CD4-positive, alpha-beta T cell treated with Interleukin-6 for 4 hours (primary cell): ENCODE measurements at regions not wholly inside any gene's neighbourhood (a gene's known extent, or its start where the extent isn't known, plus 50 kb on each side); places are given as distances from the start of the nearest gene placed in this dataset.
"Not testable (repeated sequence)": the region's sequence is repeated elsewhere in the genome, so short reads cannot be mapped to it uniquely, and the experiment has no call there.

ENCODE experiments used
- DNase-seq: peaks from one replicate; pipeline ENCODE4 v3.0.0-alpha.2; 2020; ENCODE audit warnings: mixed read lengths

GRCh38 chr10:90288391-90288933, 569.4 kb downstream of the HTR7 start:
- no peak for DNase-seq

GRCh38 chr10:90289037-90289436, 568.8 kb downstream of the HTR7 start:
- no peak for DNase-seq

- no peak for DNase-seq
Observed at GRCh38 chr10:90293616-90294015, 564.2 kb downstream of the HTR7 start.

- DNase-seq, result not testable (repeated sequence)
Observed at GRCh38 chr10:90294821-90295540, 562.9 kb downstream of the HTR7 start.

GRCh38 chr10:90302031-90302430, 555.8 kb downstream of the HTR7 start:
- not testable (repeated sequence) for DNase-seq

- no peak for DNase-seq
Observed at GRCh38 chr10:90302758-90303481, 554.9 kb downstream of the HTR7 start.

GRCh38 chr10:90304533-90304932, 553.3 kb downstream of the HTR7 start:
- DNase-seq, result no peak

GRCh38 chr10:90306187-90306586, 551.7 kb downstream of the HTR7 start:
- no peak for DNase-seq

GRCh38 chr10:90308223-90308622, 549.6 kb downstream of the HTR7 start:
- DNase-seq, result no peak

- no peak for DNase-seq
Observed at GRCh38 chr10:90313576-90314325, 544.1 kb downstream of the HTR7 start.

GRCh38 chr10:90314718-90315117, 543.1 kb downstream of the HTR7 start:
- no peak for DNase-seq

GRCh38 chr10:90317172-90317571, 540.7 kb downstream of the HTR7 start:
- DNase-seq, result no peak

GRCh38 chr10:90318659-90319058, 539.2 kb downstream of the HTR7 start:
- no peak for DNase-seq

- no peak for DNase-seq
Observed at GRCh38 chr10:90319188-90319914, 538.5 kb downstream of the HTR7 start.

- no peak for DNase-seq
Observed at GRCh38 chr10:90321132-90321816, 536.6 kb downstream of the HTR7 start.

- no peak for DNase-seq
Observed at GRCh38 chr10:90326498-90327267, 531.2 kb downstream of the HTR7 start.

- DNase-seq, result no peak
Observed at GRCh38 chr10:90327611-90328010, 530.2 kb downstream of the HTR7 start.

GRCh38 chr10:90328459-90328858, 529.4 kb downstream of the HTR7 start:
- no peak for DNase-seq

GRCh38 chr10:90328896-90329295, 528.9 kb downstream of the HTR7 start:
- DNase-seq, result no peak

GRCh38 chr10:90337316-90337715, 520.5 kb downstream of the HTR7 start:
- no peak for DNase-seq

GRCh38 chr10:90342480-90342879, 515.4 kb downstream of the HTR7 start:
- DNase-seq, result no peak
